MM.1S (cell line): ENCODE measurements at regions not wholly inside any gene's neighbourhood (a gene's known extent, or its start where the extent isn't known, plus 50 kb on each side); places are given as distances from the start of the nearest gene placed in this dataset.
"Not testable (repeated sequence)": the region's sequence is repeated elsewhere in the genome, so short reads cannot be mapped to it uniquely, and the experiment has no call there.

ENCODE experiments used
- DNase-seq: peaks from one replicate; pipeline ENCODE4 v3.0.0-alpha.2; 2015
- H2AFZ ChIP-seq: fragments of 300-600 bp; sonication (generic); 2 replicates; pipeline ENCODE4 v1.6.0; 2016; ENCODE audit warnings: antibody characterized with exemption, low read length
- H3F3A ChIP-seq: fragments of 300-600 bp; sonication (generic); 2 replicates; pipeline ENCODE4 v1.6.1; 2016; ENCODE audit warnings: mild to moderate bottlenecking, antibody characterized with exemption, low read length, moderate library complexity, mixed read lengths; ENCODE audit not compliant: insufficient read depth
- H3K27ac ChIP-seq: fragments of 300-600 bp; sonication (generic); 2 replicates; pipeline ENCODE4 v1.5.1; 2016; ENCODE audit warnings: mild to moderate bottlenecking, low read length
- H3K27me3 ChIP-seq: fragments of 300-600 bp; sonication (generic); replicated peaks from 2 replicates; pipeline ENCODE4 v1.6.0; 2016; ENCODE audit warnings: low read length; ENCODE audit not compliant: insufficient read depth
- H3K36me3 ChIP-seq: fragments of 300-600 bp; sonication (generic); replicated peaks from 2 replicates; pipeline ENCODE4 v1.6.1; 2016; ENCODE audit warnings: mild to moderate bottlenecking, low read length, mixed read lengths; ENCODE audit not compliant: insufficient read depth
- H3K4me1 ChIP-seq: fragments of 300-600 bp; sonication (generic); 2 replicates; pipeline ENCODE4 v1.6.1; 2016; ENCODE audit warnings: low read length, mixed read lengths
- H3K4me2 ChIP-seq: fragments of 300-600 bp; sonication (generic); 2 replicates; pipeline ENCODE4 v1.6.0; 2016; ENCODE audit warnings: low read depth, low read length
- H3K4me3 ChIP-seq: fragments of 300-600 bp; sonication (generic); 2 replicates; pipeline ENCODE4 v1.5.1; 2016; ENCODE audit warnings: low read length, mixed read lengths
- H3K79me2 ChIP-seq: fragments of 300-600 bp; sonication (generic); 2 replicates; pipeline ENCODE4 v1.6.1; 2016; ENCODE audit warnings: mixed run types, low read length, mixed read lengths
- H3K9ac ChIP-seq: fragments of 300-600 bp; sonication (generic); 2 replicates; pipeline ENCODE4 v1.6.1; 2016; ENCODE audit warnings: low read length, mixed read lengths
- H3K9me2 ChIP-seq: fragments of 300-600 bp; sonication (generic); replicated peaks from 2 replicates; pipeline ENCODE4 v1.6.1; 2016; ENCODE audit warnings: mild to moderate bottlenecking, low read length, mixed read lengths; ENCODE audit not compliant: insufficient read depth
- H3K9me3 ChIP-seq: fragments of 300-600 bp; sonication (generic); replicated peaks from 2 replicates; pipeline ENCODE4 v1.6.1; 2016; ENCODE audit warnings: mild to moderate bottlenecking, low read length, mixed read lengths; ENCODE audit not compliant: insufficient read depth
- H4K20me1 ChIP-seq: fragments of 300-600 bp; sonication (generic); 2 replicates; pipeline ENCODE4 v1.6.1; 2016; ENCODE audit warnings: mild to moderate bottlenecking, low read length, moderate library complexity, mixed read lengths; ENCODE audit not compliant: insufficient read depth
- EZH2 ChIP-seq: fragments of 300-600 bp; sonication (generic); optimal IDR thresholded peaks from 2 replicates; pipeline ENCODE3; 2017; ENCODE audit warnings: low read depth, mild to moderate bottlenecking, antibody characterized with exemption, low read length, mixed read lengths
- EZH2phosphoT487 ChIP-seq: fragments of 300-600 bp; sonication (generic); IDR thresholded peaks from 2 replicates; pipeline ENCODE4 v1.6.1; 2018; ENCODE audit warnings: antibody characterized with exemption, low read length
- TF ChIP-seq, protein P1 (sequence below): fragments of 300-600 bp; sonication (generic); IDR thresholded peaks from 2 replicates; pipeline ENCODE4 v1.5.1; 2016; ENCODE audit warnings: antibody characterized with exemption, low read length, mixed read lengths

DNA sequence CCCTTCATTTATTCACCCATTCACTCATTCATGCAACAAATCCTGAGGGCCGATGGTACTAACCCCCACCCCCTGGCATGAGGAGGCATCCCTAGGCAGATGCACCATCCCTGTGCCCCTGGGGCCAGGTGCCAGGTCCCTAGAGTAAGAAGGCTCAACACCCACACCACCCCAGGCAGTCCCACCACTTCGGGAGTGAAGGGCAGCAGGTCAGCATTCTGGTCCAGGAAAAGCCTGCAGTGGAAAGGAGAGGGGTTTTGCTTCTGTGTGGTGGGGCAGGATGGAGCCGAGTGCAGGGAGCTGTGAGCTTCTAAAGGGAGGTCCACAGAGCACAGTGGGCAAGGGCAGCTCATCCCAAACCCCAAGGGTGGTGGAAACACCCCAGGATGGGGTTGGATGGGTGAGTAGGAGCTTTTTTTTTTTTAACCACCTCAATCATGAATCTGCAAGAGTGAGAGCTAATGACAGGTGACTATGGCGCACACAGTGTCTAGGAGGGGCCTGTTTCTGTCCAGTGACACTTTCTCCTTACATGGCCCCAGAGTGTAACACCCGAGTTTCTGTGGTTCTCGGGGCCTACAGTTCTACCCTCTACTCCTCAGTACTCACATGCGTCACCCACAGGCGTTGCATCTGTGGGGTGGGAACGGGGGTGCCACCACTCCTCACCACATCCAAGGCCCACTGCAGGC lies 414.3 kb downstream of the TMEM121 start:
- Histone ChIP-seq H2AFZ (no peak overlapping the region), H4K20me1 (no peaks in the 10 kb centered on the region), H3F3A (no peaks in the 10 kb centered on the region), H3K27me3 (no peaks in the 10 kb centered on the region), H3K9ac (no peak overlapping the region), H3K27ac (no peak overlapping the region), H3K4me2 (no peak overlapping the region), H3K36me3 (no peaks in the 10 kb centered on the region), H3K4me1 (no peaks in the 10 kb centered on the region), H3K9me3 (no peaks in the 10 kb centered on the region), H3K9me2 (no peaks in the 10 kb centered on the region), H3K4me3 (no peak overlapping the region), H3K79me2 (no peaks in the 10 kb centered on the region)
- no peak for DNase-seq
- TF ChIP-seq EZH2 = no peak
- TF ChIP-seq EZH2phosphoT487 = no peak
- TF ChIP-seq, protein P1, sequence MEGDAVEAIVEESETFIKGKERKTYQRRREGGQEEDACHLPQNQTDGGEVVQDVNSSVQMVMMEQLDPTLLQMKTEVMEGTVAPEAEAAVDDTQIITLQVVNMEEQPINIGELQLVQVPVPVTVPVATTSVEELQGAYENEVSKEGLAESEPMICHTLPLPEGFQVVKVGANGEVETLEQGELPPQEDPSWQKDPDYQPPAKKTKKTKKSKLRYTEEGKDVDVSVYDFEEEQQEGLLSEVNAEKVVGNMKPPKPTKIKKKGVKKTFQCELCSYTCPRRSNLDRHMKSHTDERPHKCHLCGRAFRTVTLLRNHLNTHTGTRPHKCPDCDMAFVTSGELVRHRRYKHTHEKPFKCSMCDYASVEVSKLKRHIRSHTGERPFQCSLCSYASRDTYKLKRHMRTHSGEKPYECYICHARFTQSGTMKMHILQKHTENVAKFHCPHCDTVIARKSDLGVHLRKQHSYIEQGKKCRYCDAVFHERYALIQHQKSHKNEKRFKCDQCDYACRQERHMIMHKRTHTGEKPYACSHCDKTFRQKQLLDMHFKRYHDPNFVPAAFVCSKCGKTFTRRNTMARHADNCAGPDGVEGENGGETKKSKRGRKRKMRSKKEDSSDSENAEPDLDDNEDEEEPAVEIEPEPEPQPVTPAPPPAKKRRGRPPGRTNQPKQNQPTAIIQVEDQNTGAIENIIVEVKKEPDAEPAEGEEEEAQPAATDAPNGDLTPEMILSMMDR = no peak

DNA sequence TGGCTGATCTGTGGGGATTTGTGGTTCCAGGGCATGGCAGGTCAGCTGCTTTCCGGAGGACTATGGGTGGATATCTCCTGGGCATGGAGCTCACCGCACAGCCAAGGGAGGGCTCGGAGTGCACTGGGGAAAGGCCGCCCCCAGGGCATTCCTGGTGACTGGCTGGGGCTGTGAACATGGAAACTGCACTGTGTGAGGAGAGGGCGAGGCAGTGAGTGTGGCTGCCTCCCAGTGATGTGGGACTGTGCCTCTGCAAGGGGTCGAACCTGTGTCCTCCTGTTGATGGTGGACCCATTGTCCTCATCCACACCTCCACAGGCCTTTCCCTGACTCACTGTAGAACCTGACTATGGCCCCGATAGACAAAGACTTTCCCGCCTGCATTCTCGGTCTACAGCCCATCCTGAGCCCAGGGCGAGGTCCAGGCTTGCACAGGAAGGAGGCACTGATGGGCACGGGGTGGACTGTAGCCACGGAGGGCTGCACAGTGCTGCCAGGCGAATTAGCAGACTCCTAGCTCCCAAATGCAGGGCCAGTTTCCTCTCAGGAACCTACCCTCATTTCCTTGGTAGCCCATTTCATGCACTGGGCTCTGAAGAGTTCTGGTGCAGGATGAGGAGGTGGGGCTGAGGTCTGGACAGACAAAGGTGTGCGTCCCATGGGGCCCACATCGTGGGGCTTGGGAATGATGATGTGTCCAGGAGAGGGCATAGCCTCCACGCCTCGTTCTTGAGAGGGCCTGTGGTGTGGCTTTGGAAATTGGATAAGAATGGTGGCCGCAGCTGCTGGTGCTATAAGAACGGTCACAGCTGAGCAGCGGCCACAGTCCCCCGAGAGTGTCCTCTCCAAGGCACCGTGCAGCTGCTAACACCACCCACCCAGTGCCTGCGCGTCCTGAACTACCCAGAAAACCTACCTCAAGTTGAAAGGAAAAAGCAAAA lies 415.1 kb downstream of the TMEM121 start:
- H2AFZ ChIP-seq = no peak overlapping the region
- no peak overlapping the region for H3K4me3 ChIP-seq
- no peaks in the 10 kb centered on the region for H3K79me2 ChIP-seq
- TF ChIP-seq EZH2 = no peak
- TF ChIP-seq EZH2phosphoT487 = no peak
- TF ChIP-seq, protein P1 = no peak
- no peaks in the 10 kb centered on the region for H3K36me3 ChIP-seq
- H3K9me3 ChIP-seq = no peaks in the 10 kb centered on the region
- no peaks in the 10 kb centered on the region for H3K27me3 ChIP-seq
- no peaks in the 10 kb centered on the region for H3F3A ChIP-seq
- H3K9ac ChIP-seq = no peak overlapping the region
- DNase-seq = no peak
- H3K4me1 ChIP-seq = no peaks in the 10 kb centered on the region
- no peaks in the 10 kb centered on the region for H3K9me2 ChIP-seq
- no peaks in the 10 kb centered on the region for H4K20me1 ChIP-seq
- no peak overlapping the region for H3K27ac ChIP-seq
- no peak overlapping the region for H3K4me2 ChIP-seq

DNA sequence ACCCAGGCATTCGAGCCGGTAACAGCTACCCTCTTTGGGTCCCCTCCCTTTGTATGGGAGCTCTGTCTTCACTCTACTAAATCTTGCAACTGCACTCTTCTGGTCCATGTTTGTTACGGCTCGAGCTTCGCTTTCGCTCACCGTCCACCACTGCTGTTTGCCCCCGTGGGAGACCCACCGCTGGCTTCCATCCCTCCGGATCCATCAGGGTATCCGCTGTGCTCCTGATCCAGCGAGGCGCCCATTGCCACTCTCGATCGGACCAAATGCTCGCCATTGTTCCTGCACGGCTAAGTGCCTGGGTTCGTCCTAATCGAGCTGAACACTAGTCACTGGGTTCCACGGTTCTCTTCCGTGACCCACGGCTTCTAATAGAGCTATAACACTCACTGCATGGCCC lies 416.3 kb downstream of the TMEM121 start:
- H2AFZ ChIP-seq, DNase-seq, H3K4me2 ChIP-seq, H3K79me2 ChIP-seq, H3K9ac ChIP-seq, H4K20me1 ChIP-seq, H3K9me3 ChIP-seq, H3K9me2 ChIP-seq, H3K36me3 ChIP-seq, H3K4me1 ChIP-seq, H3F3A ChIP-seq, H3K27ac ChIP-seq, H3K4me3 ChIP-seq, H3K27me3 ChIP-seq: not testable (repeated sequence)
